ENCODE measurements at regions not wholly inside any gene's neighbourhood (a gene's known extent, or its start where the extent isn't known, plus 50 kb on each side); places are given as distances from the start of the nearest gene placed in this dataset.

DNA sequence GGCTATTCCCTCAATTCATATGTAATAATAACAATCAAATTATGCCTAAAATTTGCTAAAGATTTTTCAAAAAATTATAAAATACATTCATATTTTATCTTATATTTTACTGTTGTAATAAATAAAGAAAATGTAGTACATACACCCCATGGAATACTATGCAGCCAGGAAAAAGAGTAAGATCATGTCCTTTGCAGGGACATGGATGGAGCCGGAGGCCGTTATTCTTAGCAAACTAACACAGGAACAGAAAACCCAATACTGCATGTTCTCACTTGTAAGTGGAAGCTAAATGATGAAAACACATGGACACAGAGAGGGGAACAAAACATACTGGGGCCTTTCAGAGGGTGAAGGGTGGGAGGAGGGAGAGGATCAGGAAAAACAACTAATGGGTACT, 584.2 kb upstream of the MMS22L start:
- TF ChIP-seq, protein P1, sequence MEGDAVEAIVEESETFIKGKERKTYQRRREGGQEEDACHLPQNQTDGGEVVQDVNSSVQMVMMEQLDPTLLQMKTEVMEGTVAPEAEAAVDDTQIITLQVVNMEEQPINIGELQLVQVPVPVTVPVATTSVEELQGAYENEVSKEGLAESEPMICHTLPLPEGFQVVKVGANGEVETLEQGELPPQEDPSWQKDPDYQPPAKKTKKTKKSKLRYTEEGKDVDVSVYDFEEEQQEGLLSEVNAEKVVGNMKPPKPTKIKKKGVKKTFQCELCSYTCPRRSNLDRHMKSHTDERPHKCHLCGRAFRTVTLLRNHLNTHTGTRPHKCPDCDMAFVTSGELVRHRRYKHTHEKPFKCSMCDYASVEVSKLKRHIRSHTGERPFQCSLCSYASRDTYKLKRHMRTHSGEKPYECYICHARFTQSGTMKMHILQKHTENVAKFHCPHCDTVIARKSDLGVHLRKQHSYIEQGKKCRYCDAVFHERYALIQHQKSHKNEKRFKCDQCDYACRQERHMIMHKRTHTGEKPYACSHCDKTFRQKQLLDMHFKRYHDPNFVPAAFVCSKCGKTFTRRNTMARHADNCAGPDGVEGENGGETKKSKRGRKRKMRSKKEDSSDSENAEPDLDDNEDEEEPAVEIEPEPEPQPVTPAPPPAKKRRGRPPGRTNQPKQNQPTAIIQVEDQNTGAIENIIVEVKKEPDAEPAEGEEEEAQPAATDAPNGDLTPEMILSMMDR (IDR thresholded peaks at IDR 0.05; ENCODE audit: insufficient read depth, low read length, poor library complexity, severe bottlenecking): no peak
- TF ChIP-seq EZH2phosphoT487 (conservative IDR thresholded peaks at IDR 0.05; ENCODE audit: low read length): no peak
